WERI-Rb-1 (cell line): ENCODE measurements at regions not wholly inside any gene's neighbourhood (a gene's known extent, or its start where the extent isn't known, plus 50 kb on each side); places are given as distances from the start of the nearest gene placed in this dataset.

Experiments used
- DNase-seq: peaks from one replicate; pipeline ENCODE4 v3.0.0-alpha.2; 2020
- H3K27ac ChIP-seq: fragments of 250-450 bp; sonication (Bioruptor Pico); 2 replicates; pipeline ENCODE4 v1.5.1; 2020; ENCODE audit warnings: mild to moderate bottlenecking, moderate library complexity
- H3K27me3 ChIP-seq: fragments of 250-450 bp; sonication (Bioruptor Pico); 2 replicates; pipeline ENCODE4 v1.5.1; 2021; ENCODE audit warnings: mild to moderate bottlenecking, low read depth, moderate library complexity; ENCODE audit not compliant: insufficient read depth, severe bottlenecking
- H3K36me3 ChIP-seq: fragments of 250-450 bp; sonication (Bioruptor Pico); 2 replicates; pipeline ENCODE4 v1.5.1; 2020; ENCODE audit warnings: mild to moderate bottlenecking, moderate library complexity
- H3K4me3 ChIP-seq: 2 replicates; pipeline ENCODE4 v1.5.1; 2011; ENCODE audit warnings: low read depth, mild to moderate bottlenecking, control low read depth, low read length
- H3K9me3 ChIP-seq: fragments of 250-450 bp; sonication (Bioruptor Pico); 2 replicates; pipeline ENCODE4 v1.5.1; 2021; ENCODE audit warnings: mild to moderate bottlenecking, moderate library complexity; ENCODE audit not compliant: severe bottlenecking
- TF ChIP-seq, protein P1 (sequence below): IDR thresholded peaks from 2 replicates; pipeline ENCODE4 v1.5.1; 2011; ENCODE audit warnings: low read depth, mild to moderate bottlenecking, control low read depth, inconsistent platforms, low read length

DNA sequence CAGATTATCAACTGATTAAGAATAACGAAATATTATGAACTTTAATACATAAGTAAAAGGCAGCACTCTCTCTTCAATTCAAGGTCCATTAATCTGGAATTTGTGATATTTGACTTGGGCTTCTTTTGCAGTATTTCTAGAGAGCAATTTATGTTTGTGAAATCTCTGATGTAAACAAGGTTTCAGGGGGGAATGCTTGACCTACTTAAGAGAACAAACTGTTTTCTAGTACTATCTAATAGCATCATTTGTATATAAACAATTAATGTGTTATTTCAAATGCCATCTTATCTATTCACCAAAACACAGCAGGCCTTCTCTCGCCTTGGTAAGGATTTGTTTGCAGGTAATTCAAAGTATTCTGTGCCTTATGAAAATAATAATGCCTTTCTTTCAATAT is 103.6 kb upstream of the FST start:
- Histone ChIP-seq H3K27ac (no peak overlapping the region), H3K27me3 (peaks cover 28% of the 10 kb centered on the region), H3K36me3 (no peaks in the 10 kb centered on the region), H3K9me3 (no peaks in the 10 kb centered on the region), H3K4me3 (no peak overlapping the region)
- no peak for DNase-seq
- TF ChIP-seq, protein P1, sequence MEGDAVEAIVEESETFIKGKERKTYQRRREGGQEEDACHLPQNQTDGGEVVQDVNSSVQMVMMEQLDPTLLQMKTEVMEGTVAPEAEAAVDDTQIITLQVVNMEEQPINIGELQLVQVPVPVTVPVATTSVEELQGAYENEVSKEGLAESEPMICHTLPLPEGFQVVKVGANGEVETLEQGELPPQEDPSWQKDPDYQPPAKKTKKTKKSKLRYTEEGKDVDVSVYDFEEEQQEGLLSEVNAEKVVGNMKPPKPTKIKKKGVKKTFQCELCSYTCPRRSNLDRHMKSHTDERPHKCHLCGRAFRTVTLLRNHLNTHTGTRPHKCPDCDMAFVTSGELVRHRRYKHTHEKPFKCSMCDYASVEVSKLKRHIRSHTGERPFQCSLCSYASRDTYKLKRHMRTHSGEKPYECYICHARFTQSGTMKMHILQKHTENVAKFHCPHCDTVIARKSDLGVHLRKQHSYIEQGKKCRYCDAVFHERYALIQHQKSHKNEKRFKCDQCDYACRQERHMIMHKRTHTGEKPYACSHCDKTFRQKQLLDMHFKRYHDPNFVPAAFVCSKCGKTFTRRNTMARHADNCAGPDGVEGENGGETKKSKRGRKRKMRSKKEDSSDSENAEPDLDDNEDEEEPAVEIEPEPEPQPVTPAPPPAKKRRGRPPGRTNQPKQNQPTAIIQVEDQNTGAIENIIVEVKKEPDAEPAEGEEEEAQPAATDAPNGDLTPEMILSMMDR, result no peak

- no peaks in the 10 kb centered on the region for H3K9me3 ChIP-seq
- peaks cover 28% of the 10 kb centered on the region for H3K27me3 ChIP-seq
- no peak overlapping the region for H3K4me3 ChIP-seq
- TF ChIP-seq, protein P1, result no peak
- H3K27ac ChIP-seq, result no peak overlapping the region
- H3K36me3 ChIP-seq, result no peaks in the 10 kb centered on the region
- DNase-seq, result no peak
These were observed 102.2 kb upstream of the FST start for GRCh38 chr5:53378190-53378589.

DNA sequence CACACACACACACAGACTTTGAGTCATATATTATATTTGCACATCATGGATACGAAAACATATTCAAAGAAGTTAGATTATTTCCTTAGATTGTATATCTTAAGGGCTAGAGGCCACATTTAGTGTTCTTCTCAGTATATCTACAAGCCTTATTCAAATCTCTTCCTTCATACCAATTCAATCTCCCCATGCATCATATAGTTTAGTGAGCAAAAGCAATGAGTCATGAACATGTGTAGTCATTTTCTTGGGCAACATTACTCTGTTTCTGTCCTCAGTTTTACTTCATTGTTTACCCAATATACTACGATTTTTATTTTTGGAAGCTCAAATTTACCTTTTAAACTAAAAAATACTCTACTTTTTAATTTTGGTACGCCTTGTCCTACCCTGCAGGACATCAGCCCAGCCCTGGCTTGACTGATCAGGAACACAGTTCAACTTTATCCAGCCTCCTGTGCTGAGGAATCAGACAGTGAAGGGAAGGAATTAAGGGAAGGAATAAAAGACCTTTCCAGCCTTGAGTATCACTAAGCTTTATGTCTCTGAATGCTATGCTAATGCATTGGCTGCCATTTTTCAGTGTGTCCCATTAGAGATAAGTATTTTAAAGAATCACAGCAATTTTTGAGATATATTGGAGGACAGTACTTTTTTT is 101.7 kb upstream of the FST start:
- DNase-seq, result no peak
- Histone ChIP-seq H3K4me3 (no peak overlapping the region), H3K36me3 (no peaks in the 10 kb centered on the region), H3K27me3 (peaks cover 28% of the 10 kb centered on the region), H3K9me3 (no peaks in the 10 kb centered on the region), H3K27ac (no peak overlapping the region)
- TF ChIP-seq, protein P1, result no peak

DNA sequence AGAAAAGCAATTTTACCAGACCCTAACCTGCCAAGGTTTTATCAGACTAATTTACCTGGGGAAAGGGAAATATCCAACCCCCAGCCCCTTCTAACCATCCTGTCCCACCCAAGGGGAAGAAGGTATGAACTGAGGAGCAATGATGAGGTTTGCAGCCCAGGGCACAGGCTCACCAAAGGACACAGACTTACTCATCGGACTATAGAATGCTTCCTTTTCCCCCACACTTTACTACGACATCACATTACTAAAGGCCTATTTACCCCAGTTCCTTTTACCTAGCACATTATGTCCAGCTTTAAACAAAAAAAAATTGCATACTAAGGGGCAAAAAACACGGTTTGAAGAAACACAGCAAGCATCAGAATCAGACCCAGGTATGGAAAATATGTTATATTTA is 94.1 kb upstream of the FST start:
- Histone ChIP-seq H3K27ac (no peak overlapping the region), H3K36me3 (no peaks in the 10 kb centered on the region), H3K9me3 (no peaks in the 10 kb centered on the region), H3K4me3 (no peak overlapping the region), H3K27me3 (peaks cover 13% of the 10 kb centered on the region)
- TF ChIP-seq, protein P1, result no peak
- no peak for DNase-seq

DNA sequence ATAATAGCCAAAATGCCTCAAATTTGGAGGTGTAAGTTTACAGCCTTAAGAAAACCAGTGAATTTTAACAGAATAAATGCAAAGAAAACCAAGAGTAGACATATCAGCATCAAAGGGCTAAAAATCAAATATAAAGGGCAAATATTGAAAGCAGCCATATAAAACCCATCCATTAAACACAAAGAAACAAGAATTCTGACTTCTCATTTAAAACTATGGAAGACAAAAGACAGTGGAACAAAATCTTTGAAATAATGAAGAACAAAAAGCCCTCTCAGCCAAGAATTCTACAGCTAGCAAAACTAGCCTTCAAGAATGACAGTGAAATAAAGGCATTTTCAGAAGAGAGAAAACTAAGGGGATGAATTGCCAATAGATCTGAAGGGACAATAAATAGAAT is 91.3 kb upstream of the FST start:
- no peaks in the 10 kb centered on the region for H3K36me3 ChIP-seq
- no peak overlapping the region for H3K27ac ChIP-seq
- no peak for DNase-seq
- H3K9me3 ChIP-seq, result no peaks in the 10 kb centered on the region
- peaks cover 12% of the 10 kb centered on the region for H3K27me3 ChIP-seq
- TF ChIP-seq, protein P1, result no peak
- no peak overlapping the region for H3K4me3 ChIP-seq

- TF ChIP-seq, protein P1, result no peak
- no peak for DNase-seq
- H3K27me3 ChIP-seq, result peaks cover 16% of the 10 kb centered on the region
- H3K27ac ChIP-seq, result no peak overlapping the region
- H3K36me3 ChIP-seq, result no peaks in the 10 kb centered on the region
- no peak overlapping the region for H3K4me3 ChIP-seq
- H3K9me3 ChIP-seq, result no peaks in the 10 kb centered on the region
These were observed 88.4 kb upstream of the FST start for GRCh38 chr5:53392073-53392472.
